ENCODE measurements at regions not wholly inside any gene's neighbourhood (a gene's known extent, or its start where the extent isn't known, plus 50 kb on each side); places are given as distances from the start of the nearest gene placed in this dataset.

DNA sequence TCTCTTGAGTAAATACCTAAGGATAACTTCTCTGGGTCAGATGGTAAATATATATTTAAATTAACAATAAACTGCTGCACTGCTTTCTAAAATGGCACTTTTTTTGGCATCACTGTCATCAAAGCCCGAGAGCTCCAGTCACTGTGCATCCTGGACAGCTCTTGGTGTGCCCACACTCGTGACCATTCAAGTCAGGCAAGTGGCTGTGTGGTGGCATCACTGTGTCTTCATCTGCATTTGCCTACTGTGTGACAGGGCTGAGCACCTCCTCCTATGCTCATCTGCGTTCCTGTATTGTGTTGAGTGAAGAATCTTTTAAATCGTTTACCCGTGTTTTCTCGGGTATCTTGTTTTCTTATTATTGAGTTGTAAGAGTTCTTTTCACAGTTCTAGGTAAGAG, 568.1 kb upstream of the SALL3 start:
- H3K36me3 Mint-ChIP-seq (ENCODE audit: low read depth) = no peaks in the 10 kb centered on the region
- H3K4me3 Mint-ChIP-seq (ENCODE audit: low read depth) = no peak overlapping the region
- H3K27ac Mint-ChIP-seq = no peak overlapping the region
- intact Hi-C loops (cut with micrococcal nuclease) = no loop called here
- H3K27me3 Mint-ChIP-seq (ENCODE audit: low read depth) = peaks cover 6% of the 10 kb centered on the region
- DNase-seq (ENCODE audit: low spot score) = no peak
- H3K9me3 Mint-ChIP-seq = no peaks in the 10 kb centered on the region
- peaks cover 9% of the 10 kb centered on the region for H3K4me1 Mint-ChIP-seq (ENCODE audit: low read depth)

DNA sequence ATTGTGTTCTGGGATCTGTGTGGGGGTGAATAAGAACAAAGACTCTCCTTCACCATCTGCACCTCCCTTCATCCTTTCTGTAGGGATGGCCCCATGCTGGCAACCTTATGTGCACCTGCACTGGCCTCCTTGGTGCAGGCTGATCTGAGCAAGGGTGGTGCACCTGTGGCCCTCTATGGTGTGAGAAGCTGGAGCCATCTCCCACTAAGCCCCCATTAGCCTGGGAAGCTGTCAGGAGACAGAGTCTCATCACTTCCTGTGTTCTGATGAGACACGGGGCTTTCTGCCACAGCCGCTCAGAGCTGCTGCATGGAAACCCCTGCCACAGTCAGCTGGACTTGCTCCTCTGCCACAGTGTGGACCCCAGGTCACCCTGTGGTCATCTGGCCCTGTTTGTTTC, 565.3 kb upstream of the SALL3 start:
- Mint-ChIP-seq H3K27me3 (ENCODE audit: low read depth) (no peaks in the 10 kb centered on the region), H3K4me3 (ENCODE audit: low read depth) (no peak overlapping the region), H3K36me3 (ENCODE audit: low read depth) (no peaks in the 10 kb centered on the region), H3K9me3 (no peaks in the 10 kb centered on the region), H3K27ac (no peak overlapping the region), H3K4me1 (ENCODE audit: low read depth) (no peaks in the 10 kb centered on the region)
- DNase-seq (ENCODE audit: low spot score) = no peak
- intact Hi-C loops (cut with micrococcal nuclease) = no loop called here

DNA sequence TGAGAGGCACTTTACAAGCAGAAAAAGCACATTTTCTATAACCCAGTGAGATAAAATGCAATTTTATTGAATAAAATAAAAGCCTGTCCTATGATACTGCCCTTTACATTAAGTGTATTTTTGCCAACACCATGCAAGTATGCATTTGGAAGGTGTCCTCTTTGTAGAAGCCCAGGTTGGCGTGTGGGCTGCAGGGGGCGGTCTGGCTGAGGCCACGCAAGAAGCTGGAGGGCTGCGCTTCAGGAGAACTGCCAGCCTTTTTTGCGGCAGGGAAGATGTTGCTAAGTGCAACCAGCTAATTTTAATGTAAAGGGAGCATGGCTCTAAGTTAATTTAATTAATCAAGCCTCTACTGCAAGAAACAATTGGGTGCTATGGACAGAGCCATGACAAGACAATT, 562.8 kb upstream of the SALL3 start:
- Mint-ChIP-seq H3K27ac (no peak overlapping the region), H3K4me3 (ENCODE audit: low read depth) (no peak overlapping the region), H3K4me1 (ENCODE audit: low read depth) (no peaks in the 10 kb centered on the region), H3K36me3 (ENCODE audit: low read depth) (no peaks in the 10 kb centered on the region), H3K27me3 (ENCODE audit: low read depth) (no peaks in the 10 kb centered on the region), H3K9me3 (no peaks in the 10 kb centered on the region)
- DNase-seq (ENCODE audit: low spot score) = no peak
- intact Hi-C loops (cut with micrococcal nuclease) = no loop called here

DNA sequence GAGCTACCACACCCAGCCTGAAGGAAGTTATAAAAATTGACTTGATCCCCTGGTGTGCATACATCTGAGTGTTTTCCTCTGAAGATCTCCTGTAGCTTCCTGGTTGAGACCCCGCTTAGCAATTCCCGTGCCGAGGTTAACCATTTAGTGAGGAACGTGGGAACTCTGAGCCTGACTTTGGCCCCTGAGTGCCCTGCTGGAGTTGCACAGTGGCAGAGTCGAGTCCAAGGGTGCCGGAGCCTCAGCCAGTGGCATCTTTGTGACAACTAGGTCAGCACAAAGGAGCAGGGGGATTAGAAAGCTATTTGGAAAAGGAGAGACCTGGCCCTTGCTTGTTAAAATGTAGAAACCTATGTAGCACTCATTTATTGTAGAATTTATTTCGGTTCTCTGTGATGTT, 561.2 kb upstream of the SALL3 start:
- no peaks in the 10 kb centered on the region for H3K4me1 Mint-ChIP-seq (ENCODE audit: low read depth)
- no peak for DNase-seq (ENCODE audit: low spot score)
- intact Hi-C loops (cut with micrococcal nuclease) = no loop called here
- H3K27me3 Mint-ChIP-seq (ENCODE audit: low read depth) = no peaks in the 10 kb centered on the region
- H3K4me3 Mint-ChIP-seq (ENCODE audit: low read depth) = no peak overlapping the region
- H3K27ac Mint-ChIP-seq = no peak overlapping the region
- no peaks in the 10 kb centered on the region for H3K36me3 Mint-ChIP-seq (ENCODE audit: low read depth)
- no peaks in the 10 kb centered on the region for H3K9me3 Mint-ChIP-seq

DNA sequence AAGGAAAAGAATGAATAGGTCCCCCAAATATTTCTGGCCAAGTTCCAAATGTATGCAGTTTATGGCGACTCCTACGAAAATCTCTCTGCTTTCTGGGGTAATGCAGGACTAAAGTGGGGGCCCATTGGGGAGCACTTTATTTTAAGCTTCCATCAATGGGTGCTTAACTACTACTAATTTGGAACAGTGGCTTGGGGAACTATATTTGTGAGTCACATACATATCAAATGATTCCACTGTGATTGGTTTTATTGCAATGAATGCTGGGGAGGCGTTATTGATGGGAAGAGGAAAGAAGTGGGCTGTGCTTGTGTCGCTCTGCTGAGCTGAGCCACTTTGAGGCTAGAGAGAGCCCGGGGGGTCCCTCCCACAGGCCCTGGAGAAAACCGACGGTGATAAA, 560.4 kb upstream of the SALL3 start:
- Mint-ChIP-seq H3K27ac (no peak overlapping the region), H3K4me1 (ENCODE audit: low read depth) (no peaks in the 10 kb centered on the region), H3K9me3 (no peaks in the 10 kb centered on the region), H3K27me3 (ENCODE audit: low read depth) (no peaks in the 10 kb centered on the region), H3K36me3 (ENCODE audit: low read depth) (no peaks in the 10 kb centered on the region), H3K4me3 (ENCODE audit: low read depth) (no peak overlapping the region)
- no peak for DNase-seq (ENCODE audit: low spot score)
- intact Hi-C loops (cut with micrococcal nuclease) = no loop called here

DNA sequence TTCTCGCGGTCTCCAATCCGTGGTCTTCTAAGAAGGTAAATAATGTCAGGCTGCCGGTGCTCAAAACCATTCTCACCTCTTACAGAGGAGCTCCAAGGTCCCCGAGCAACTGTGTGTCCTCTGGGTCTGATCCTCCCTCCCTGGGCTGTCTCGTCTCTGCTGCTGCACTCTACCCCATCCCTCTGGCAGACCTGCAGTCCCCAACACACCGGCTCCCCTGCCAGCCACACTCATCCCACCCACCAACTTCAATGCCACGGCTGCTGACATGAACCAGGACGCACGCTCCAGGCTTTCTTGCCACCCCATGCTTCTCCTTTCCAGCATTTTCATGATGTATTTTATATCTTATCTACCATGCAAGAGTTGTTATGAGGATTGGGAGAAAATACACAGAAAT, 559.5 kb upstream of the SALL3 start:
- H3K9me3 Mint-ChIP-seq = no peaks in the 10 kb centered on the region
- no peaks in the 10 kb centered on the region for H3K27me3 Mint-ChIP-seq (ENCODE audit: low read depth)
- H3K4me3 Mint-ChIP-seq (ENCODE audit: low read depth) = no peak overlapping the region
- DNase-seq (ENCODE audit: low spot score) = no peak
- H3K4me1 Mint-ChIP-seq (ENCODE audit: low read depth) = no peaks in the 10 kb centered on the region
- no peak overlapping the region for H3K27ac Mint-ChIP-seq
- intact Hi-C loops (cut with micrococcal nuclease) = no loop called here
- H3K36me3 Mint-ChIP-seq (ENCODE audit: low read depth) = no peaks in the 10 kb centered on the region

DNA sequence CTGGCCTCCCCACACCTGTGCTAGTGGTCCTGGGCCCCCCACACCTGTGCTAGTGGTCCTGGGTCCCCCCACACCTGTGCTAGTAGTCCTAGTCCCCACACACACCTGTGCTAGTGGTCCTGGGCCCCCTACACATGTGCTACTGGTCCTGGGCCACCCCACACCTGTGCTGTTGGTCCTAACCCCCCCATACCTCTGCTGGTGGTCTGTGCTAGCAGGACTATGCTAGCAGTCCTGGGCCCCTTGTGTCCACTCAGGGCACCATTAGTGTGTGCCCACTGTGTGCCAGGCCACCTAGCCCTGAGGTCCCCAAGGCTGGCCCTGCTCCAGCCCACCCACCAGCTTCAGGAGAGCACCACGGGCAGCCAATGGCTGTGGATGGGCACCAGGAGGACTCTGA, 558.2 kb upstream of the SALL3 start:
- DNase-seq (ENCODE audit: low spot score) = no peak
- H3K4me1 Mint-ChIP-seq (ENCODE audit: low read depth) = no peaks in the 10 kb centered on the region
- H3K27me3 Mint-ChIP-seq (ENCODE audit: low read depth) = no peaks in the 10 kb centered on the region
- H3K36me3 Mint-ChIP-seq (ENCODE audit: low read depth) = no peaks in the 10 kb centered on the region
- intact Hi-C loops (cut with micrococcal nuclease) = no loop called here
- no peak overlapping the region for H3K27ac Mint-ChIP-seq
- H3K4me3 Mint-ChIP-seq (ENCODE audit: low read depth) = no peak overlapping the region
- no peaks in the 10 kb centered on the region for H3K9me3 Mint-ChIP-seq

DNA sequence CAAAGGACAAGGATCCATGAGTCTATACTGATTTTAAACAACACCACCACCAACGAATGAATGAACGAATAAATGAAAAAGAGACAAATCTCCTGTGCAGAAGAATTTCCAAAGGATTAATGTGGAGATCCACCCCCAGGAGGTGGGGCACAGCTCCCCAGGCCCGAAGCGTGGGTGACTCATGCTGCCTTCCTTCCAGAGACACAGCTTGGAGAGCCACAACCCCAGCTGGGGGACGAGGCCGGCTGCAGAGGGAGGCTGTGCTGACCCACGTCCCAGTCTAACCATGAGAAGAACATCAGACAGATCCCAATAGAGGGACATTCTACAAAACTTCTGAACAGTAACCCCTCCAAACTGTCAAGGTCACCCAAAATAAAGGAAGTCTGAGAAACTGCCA, 557.3 kb upstream of the SALL3 start:
- Mint-ChIP-seq H3K4me1 (ENCODE audit: low read depth) (no peaks in the 10 kb centered on the region), H3K4me3 (ENCODE audit: low read depth) (no peak overlapping the region), H3K36me3 (ENCODE audit: low read depth) (no peaks in the 10 kb centered on the region), H3K9me3 (no peaks in the 10 kb centered on the region), H3K27ac (no peak overlapping the region), H3K27me3 (ENCODE audit: low read depth) (no peaks in the 10 kb centered on the region)
- no peak for DNase-seq (ENCODE audit: low spot score)
- intact Hi-C loops (cut with micrococcal nuclease) = no loop called here

DNA sequence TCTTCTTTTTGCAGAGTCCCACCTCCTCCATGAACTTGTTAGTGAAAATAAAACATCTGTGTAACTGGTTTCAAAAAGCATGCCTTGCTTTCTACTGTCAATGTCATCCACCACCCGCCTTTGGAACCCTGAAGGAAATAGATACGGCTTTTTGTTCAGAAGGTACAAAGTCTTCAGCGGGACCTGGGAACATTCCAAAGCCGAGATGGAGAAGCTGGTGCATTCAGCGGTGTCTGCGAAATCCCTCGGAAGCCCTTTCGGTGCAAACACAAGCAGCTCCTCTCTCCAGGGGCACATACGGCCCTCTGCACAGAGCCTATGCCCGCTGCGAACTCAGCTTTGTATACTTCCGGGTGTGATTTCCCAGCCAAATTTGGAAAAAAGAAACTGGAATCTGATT, 555.8 kb upstream of the SALL3 start:
- Mint-ChIP-seq H3K9me3 (no peaks in the 10 kb centered on the region), H3K27ac (no peak overlapping the region), H3K27me3 (ENCODE audit: low read depth) (no peaks in the 10 kb centered on the region), H3K4me1 (ENCODE audit: low read depth) (no peaks in the 10 kb centered on the region), H3K4me3 (ENCODE audit: low read depth) (no peak overlapping the region), H3K36me3 (ENCODE audit: low read depth) (no peaks in the 10 kb centered on the region)
- no peak for DNase-seq (ENCODE audit: low spot score)
- intact Hi-C loops (cut with micrococcal nuclease) = no loop called here

DNA sequence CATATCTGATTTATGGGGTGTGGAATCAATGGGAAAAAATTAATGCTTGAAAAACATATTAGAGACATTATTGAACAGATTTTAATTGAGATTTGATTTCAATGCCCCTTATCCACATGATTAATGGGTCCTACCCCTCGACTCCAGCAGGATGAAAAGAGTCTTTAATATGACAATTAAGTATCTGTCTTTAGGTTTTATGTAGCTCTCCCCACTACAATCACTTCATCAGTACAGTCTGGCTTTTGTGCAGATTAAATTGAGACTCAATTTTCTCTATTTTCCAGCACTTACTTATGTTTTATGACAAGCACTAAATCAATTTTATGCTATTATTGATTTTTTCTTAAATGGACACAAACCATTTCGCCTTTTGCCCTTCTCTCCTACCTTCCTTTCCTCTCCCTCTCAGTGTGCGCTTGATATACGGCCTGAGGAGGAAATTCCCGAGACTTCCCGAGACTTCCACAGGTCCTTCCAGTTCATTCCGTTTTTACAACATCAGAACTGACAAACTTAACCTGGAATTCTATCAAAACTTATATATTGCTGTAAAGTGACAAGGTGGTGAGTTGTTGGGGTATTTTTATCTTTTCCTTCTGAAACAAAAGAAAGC, 555.1 kb upstream of the SALL3 start:
- intact Hi-C loops (cut with micrococcal nuclease) = no loop called here
- Mint-ChIP-seq H3K36me3 (ENCODE audit: low read depth) (no peaks in the 10 kb centered on the region), H3K27me3 (ENCODE audit: low read depth) (no peaks in the 10 kb centered on the region), H3K4me1 (ENCODE audit: low read depth) (no peaks in the 10 kb centered on the region), H3K27ac (no peak overlapping the region), H3K4me3 (ENCODE audit: low read depth) (no peak overlapping the region), H3K9me3 (no peaks in the 10 kb centered on the region)
- DNase-seq (ENCODE audit: low spot score) = no peak

DNA sequence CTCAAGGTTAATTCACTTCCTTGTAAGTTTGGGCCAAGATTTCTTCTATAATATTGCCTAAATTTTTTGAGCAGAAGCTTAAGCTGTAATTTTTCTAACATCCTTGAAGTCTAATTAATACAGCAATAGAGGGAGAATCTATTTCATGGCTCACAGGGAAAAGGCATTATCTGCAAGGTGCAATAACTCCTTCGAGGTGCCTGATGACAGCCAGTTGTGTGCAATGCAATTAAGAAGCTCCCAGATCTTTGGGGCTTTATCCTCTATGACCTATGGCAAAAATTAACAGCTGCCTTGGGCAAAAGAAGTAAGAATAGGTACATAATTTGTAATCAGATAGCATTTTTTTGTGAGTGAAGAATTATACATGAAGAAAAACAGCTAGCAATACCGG, 554.6 kb upstream of the SALL3 start:
- no peaks in the 10 kb centered on the region for H3K36me3 Mint-ChIP-seq (ENCODE audit: low read depth)
- intact Hi-C loops (cut with micrococcal nuclease) = no loop called here
- H3K4me1 Mint-ChIP-seq (ENCODE audit: low read depth) = no peaks in the 10 kb centered on the region
- H3K27me3 Mint-ChIP-seq (ENCODE audit: low read depth) = no peaks in the 10 kb centered on the region
- no peak overlapping the region for H3K4me3 Mint-ChIP-seq (ENCODE audit: low read depth)
- H3K9me3 Mint-ChIP-seq = no peaks in the 10 kb centered on the region
- no peak overlapping the region for H3K27ac Mint-ChIP-seq
- DNase-seq (ENCODE audit: low spot score) = no peak

DNA sequence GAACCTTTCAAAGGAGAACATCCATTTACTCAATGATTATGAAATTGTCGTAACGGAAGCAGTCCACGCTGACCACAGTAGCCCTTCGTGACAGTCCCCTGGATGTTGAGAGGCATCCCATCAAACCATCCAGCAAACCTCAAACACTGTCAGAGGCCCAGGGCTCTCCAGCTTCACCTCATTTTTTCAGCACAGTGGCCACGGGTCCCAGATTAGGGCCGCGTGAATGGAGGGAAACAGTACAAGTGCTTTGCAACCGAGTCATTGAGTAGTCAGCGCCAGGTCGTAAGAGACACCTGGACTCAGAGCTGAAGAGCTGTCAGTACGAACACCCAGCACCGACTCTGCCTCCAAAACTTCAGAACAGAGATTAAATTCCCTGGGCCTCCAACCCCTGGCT, 552.5 kb upstream of the SALL3 start:
- no peaks in the 10 kb centered on the region for H3K4me1 Mint-ChIP-seq (ENCODE audit: low read depth)
- DNase-seq (ENCODE audit: low spot score) = no peak
- H3K36me3 Mint-ChIP-seq (ENCODE audit: low read depth) = no peaks in the 10 kb centered on the region
- no peaks in the 10 kb centered on the region for H3K27me3 Mint-ChIP-seq (ENCODE audit: low read depth)
- no peaks in the 10 kb centered on the region for H3K9me3 Mint-ChIP-seq
- intact Hi-C loops (cut with micrococcal nuclease) = no loop called here
- no peak overlapping the region for H3K27ac Mint-ChIP-seq
- no peak overlapping the region for H3K4me3 Mint-ChIP-seq (ENCODE audit: low read depth)

DNA sequence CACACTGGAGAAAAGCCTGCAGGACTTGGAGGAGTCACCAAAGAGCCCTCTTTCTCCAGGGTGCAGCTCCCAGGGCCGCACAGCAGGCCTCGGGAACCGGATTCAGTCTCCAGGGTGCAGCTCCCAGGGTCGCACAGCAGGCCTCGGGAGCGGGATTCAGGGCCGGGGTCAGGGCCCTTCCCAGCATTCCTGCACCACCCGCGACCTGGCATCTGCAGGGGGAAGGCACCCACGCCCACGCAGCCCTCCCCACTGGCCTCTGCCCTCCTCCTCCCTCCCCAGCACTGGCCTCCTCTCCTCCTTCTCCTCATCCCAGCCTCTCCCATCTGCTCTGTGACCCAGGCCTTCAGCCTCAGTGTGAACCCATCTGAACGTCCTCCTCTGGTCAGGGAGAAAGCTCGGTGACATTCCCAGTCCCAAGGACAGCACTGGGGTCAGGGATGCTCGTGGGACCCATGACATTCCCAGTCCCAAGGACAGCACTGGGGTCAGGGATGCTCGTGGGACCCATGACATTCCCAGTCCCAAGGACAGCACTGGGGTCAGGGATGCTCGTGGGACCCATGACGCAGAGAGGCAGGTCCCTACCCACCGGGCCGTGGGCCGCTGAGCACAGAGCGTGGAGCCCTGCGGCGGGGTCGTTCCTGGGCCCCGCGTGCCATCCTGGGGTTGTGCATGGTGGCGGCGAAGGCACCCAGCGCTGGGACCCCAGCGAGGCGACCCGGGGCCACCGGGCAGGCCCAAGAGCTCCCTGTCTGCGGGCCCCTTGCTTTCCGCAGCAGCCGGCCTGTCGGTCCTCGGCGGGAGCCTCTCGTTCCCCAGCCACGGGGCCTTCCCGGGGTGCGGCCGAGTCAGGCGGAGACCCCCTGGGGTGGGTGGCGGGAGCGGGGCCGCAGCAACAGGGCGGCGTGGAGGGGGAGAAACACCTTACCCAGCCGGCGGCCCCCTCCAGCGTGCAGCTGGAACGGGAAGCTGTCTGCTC, 550.2 kb upstream of the SALL3 start:
- Mint-ChIP-seq H3K9me3 (peaks cover 15% of the 10 kb centered on the region), H3K27me3 (ENCODE audit: low read depth) (no peaks in the 10 kb centered on the region), H3K27ac (no peak overlapping the region), H3K36me3 (ENCODE audit: low read depth) (no peaks in the 10 kb centered on the region), H3K4me1 (ENCODE audit: low read depth) (no peaks in the 10 kb centered on the region), H3K4me3 (ENCODE audit: low read depth) (no peak overlapping the region)
- intact Hi-C loops (cut with micrococcal nuclease) = no loop called here
- DNase-seq (ENCODE audit: low spot score) = no peak

Data from activated T-helper 2 cell treated with anti-CD3 and anti-CD28 coated beads, Interferon-gamma antibody, Interleukin-2, Interleukin-4, amounts not matched to agents 10 μg/mL and 5 μg/mL and 100 μg/mL, durations not matched to agents 14 hours and 24 hours and 36 hours (primary cell).